ENCODE measurements at regions not wholly inside any gene's neighbourhood (a gene's known extent, or its start where the extent isn't known, plus 50 kb on each side); places are given as distances from the start of the nearest gene placed in this dataset.

DNA sequence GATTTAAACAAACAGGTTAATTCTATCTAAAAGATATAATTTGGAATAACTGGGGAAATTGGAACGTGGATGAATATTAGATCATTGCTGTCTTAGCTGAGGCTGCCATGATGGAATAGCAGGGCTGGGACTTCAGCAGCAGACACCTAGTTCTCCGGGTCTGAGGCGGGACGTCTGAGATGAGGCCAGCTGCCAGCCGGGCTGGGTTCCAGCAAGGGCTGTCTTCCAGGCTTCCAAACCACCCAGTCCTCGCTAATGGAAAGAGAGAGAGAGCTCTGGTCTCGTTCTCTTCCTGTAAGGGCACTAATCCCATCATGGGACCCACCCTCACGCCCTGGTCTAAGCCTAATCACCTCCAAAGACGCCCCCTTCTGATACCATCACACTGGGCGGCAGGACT is 85.7 kb downstream of the ADRA2C start:
- no peaks in the 10 kb centered on the region for H3K9me3 ChIP-seq (ENCODE audit: low read length)
- H3K36me3 ChIP-seq (ENCODE audit: insufficient read depth, low read length) = no peaks in the 10 kb centered on the region
- H2AFZ ChIP-seq (ENCODE audit: low read depth, low read length) = no peak overlapping the region
- H3K4me3 ChIP-seq (ENCODE audit: low read length) = no peak overlapping the region
- H3K27me3 ChIP-seq (ENCODE audit: insufficient read depth, low read length) = peaks cover 13% of the 10 kb centered on the region
- H3K4me1 ChIP-seq (ENCODE audit: insufficient read depth, low read length) = no peaks in the 10 kb centered on the region

DNA sequence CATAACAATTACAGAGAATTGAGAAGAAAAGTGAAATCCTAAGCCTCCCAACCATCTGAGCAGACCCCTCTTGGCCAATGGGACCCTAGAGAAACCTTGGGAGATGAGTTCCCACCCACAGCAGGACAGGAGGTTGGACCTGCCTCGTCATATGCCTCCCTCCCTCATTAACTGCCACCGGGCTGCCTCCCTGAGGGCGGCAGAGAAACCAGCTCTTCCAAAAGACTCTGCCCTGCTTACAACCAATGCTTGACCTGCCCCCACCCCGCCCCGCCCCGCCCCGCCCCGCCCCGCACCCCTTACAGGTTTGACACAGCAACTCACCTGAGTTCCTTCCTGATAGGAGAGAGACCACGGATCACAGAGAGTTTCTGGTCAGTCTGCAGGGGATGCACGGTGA is 86.1 kb downstream of the ADRA2C start:
- Histone ChIP-seq H3K9me3 (ENCODE audit: low read length) (no peaks in the 10 kb centered on the region), H3K27me3 (ENCODE audit: insufficient read depth, low read length) (peaks cover 13% of the 10 kb centered on the region), H3K4me3 (ENCODE audit: low read length) (no peak overlapping the region), H3K4me1 (ENCODE audit: insufficient read depth, low read length) (no peaks in the 10 kb centered on the region), H2AFZ (ENCODE audit: low read depth, low read length) (no peak overlapping the region), H3K36me3 (ENCODE audit: insufficient read depth, low read length) (no peaks in the 10 kb centered on the region)

DNA sequence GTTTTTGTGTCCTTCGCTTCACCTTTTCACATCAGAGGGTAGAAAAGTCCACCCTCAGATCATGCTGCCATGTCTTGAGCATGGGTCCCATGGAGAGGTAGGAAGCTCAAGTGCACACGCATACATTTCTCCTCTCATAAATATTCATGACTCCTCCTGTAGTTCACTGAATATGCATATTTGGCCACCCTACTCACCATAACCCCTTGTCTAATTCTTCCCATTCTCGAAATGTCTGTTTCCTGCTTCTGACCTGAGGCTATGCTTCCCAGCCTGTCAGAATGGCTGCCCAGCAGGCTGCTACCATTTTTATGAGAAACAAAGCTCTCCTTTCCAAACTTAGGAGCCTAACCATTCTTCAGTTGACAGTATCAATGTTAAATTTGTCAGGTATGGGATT is 86.5 kb downstream of the ADRA2C start:
- no peaks in the 10 kb centered on the region for H3K36me3 ChIP-seq (ENCODE audit: insufficient read depth, low read length)
- no peak overlapping the region for H3K4me3 ChIP-seq (ENCODE audit: low read length)
- H3K27me3 ChIP-seq (ENCODE audit: insufficient read depth, low read length) = peaks cover 13% of the 10 kb centered on the region
- H2AFZ ChIP-seq (ENCODE audit: low read depth, low read length) = no peak overlapping the region
- H3K9me3 ChIP-seq (ENCODE audit: low read length) = no peaks in the 10 kb centered on the region
- H3K4me1 ChIP-seq (ENCODE audit: insufficient read depth, low read length) = no peaks in the 10 kb centered on the region

DNA sequence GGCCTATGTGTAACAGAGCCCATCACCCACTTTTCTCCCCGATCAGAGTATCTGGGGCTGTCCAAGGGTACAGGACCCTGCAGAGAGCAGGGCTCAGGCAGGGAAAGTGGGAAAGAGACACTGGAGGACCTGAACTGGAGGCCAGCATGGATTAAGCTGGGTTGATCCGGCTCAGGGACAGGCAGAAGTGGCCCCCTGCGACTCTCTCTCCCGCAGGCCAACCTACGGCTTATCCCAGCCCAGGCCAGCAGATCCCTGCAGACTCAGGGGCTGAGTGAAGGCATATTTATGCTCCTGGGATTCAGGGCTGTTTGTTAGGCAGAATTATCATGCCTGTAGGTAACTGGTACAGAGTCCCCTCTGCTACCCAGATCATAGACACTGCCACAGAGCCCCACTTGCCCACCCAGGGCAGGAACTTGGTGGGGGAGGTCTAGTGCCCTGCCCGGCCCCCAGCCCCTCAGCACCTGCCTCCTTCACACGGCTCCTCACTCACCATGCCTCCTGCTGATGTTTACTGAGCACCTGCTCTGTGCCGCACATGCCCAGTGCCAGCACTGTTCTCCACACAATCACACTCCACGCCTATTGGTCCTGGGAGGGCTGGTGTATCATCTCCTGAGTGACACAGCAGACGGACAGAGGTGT is 87.3 kb downstream of the ADRA2C start:
- peaks cover 13% of the 10 kb centered on the region for H3K27me3 ChIP-seq (ENCODE audit: insufficient read depth, low read length)
- H3K4me3 ChIP-seq (ENCODE audit: low read length) = no peak overlapping the region
- no peak overlapping the region for H2AFZ ChIP-seq (ENCODE audit: low read depth, low read length)
- H3K9me3 ChIP-seq (ENCODE audit: low read length) = no peaks in the 10 kb centered on the region
- H3K36me3 ChIP-seq (ENCODE audit: insufficient read depth, low read length) = no peaks in the 10 kb centered on the region
- H3K4me1 ChIP-seq (ENCODE audit: insufficient read depth, low read length) = no peaks in the 10 kb centered on the region

DNA sequence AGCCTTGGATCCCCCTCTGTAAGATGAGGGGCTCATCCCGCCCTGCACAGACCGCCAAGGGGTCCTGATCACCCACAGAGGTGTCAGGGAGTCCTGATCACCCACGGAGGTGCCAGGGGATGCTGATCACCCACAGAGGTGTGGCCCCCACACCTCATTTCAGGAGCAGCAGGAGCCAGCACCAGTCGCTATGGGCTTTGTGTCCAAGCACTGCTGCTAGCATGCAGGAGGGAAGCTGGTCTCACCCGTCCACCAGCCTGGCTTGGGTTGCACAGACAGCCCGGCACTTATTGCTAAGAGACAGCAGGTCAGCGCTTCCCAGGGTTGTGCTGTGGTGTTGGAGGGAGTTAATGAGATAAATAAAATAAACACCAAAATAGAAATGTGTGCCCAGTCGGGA is 88.5 kb downstream of the ADRA2C start:
- H3K9me3 ChIP-seq (ENCODE audit: low read length) = no peaks in the 10 kb centered on the region
- H3K4me1 ChIP-seq (ENCODE audit: insufficient read depth, low read length) = no peaks in the 10 kb centered on the region
- H3K27me3 ChIP-seq (ENCODE audit: insufficient read depth, low read length) = peaks cover 13% of the 10 kb centered on the region
- no peak overlapping the region for H3K4me3 ChIP-seq (ENCODE audit: low read length)
- H3K36me3 ChIP-seq (ENCODE audit: insufficient read depth, low read length) = no peaks in the 10 kb centered on the region
- H2AFZ ChIP-seq (ENCODE audit: low read depth, low read length) = no peak overlapping the region

DNA sequence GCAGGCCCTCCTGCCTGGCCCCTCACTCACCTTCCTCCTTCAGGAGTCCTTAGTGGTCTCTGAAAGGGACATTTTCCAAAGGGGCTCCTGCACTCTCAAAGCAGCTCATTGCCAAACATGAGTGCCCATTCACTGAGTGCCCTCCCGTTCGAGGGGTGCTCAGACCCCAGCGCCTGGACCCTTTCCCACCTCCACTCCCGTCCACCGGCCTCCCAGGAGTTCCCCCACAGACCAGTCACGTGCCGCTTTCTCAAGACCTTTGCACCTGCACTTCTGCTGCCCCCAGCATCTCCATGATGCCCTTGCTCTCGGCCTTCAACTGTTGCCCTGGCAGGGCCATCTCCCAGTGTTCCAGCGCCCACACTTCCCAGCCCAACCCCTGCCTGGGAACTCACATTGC is 89.5 kb downstream of the ADRA2C start:
- Histone ChIP-seq H3K9me3 (ENCODE audit: low read length) (no peaks in the 10 kb centered on the region), H3K4me3 (ENCODE audit: low read length) (no peak overlapping the region), H3K36me3 (ENCODE audit: insufficient read depth, low read length) (no peaks in the 10 kb centered on the region), H3K27me3 (ENCODE audit: insufficient read depth, low read length) (peaks cover 13% of the 10 kb centered on the region), H3K4me1 (ENCODE audit: insufficient read depth, low read length) (no peaks in the 10 kb centered on the region), H2AFZ (ENCODE audit: low read depth, low read length) (no peak overlapping the region)

DNA sequence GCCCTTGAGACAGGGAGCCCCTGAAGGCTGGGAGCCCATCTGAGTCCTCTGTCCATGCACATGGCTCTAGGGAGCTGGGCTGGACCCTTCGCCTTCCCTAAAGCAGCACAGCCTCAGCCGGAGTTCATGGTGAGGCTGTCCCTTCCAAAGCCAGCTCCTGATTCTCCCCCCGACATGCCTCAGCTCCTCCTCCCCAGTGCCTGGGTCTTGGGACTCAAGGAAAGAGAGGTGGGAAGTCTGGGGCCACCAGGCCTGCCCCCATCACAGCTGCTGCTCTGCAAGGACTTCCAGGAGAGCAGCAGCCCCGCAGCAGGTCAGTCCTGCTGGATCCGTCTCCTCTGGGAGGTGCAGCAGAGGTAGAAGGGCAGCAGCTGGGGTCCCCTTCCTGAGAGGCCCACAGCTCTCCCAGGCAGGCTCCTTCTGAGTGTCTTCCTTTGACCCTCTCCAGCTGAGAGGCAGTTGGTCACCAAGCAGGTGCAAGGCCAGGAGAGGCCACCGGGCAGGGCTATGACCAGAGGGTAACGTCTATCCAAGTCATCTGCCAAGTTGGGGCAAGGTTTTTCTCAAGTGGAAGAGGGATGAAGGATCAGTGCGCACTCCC is 90.5 kb downstream of the ADRA2C start:
- Histone ChIP-seq H3K4me1 (ENCODE audit: insufficient read depth, low read length) (no peaks in the 10 kb centered on the region), H2AFZ (ENCODE audit: low read depth, low read length) (no peak overlapping the region), H3K36me3 (ENCODE audit: insufficient read depth, low read length) (no peaks in the 10 kb centered on the region), H3K27me3 (ENCODE audit: insufficient read depth, low read length) (peaks cover 22% of the 10 kb centered on the region), H3K4me3 (ENCODE audit: low read length) (no peak overlapping the region), H3K9me3 (ENCODE audit: low read length) (no peaks in the 10 kb centered on the region)

DNA sequence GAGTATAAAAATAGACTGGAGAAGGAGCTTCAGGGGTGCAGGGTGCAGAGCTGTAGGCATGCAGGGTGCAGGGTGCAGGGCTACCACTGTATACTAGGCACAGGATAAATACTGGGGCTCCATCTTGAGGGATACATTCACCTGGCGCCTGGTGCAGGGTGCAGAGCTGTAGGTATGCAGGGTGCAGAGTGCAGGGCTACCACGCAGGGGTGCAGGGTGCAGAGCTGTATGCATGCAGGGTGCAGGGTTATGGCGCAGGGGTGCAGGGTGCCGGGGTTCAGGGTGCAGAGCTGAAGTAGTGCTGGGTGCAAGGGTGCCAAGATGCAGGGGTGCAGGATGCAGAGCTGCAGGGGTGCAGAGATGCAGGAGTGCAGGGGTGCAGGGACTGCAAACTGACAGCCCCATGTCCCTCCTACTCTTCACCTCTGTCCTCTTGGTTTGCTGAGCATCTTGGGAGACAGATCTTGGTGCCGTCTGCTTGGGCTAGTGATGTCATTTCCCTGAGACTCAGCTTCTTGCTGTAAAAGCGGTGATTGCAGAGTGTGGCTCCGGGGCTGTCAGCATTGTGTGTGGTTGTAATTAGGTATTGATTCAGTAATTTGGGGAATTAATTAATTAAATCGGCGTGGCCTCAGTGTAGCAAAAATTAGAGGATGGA is 91.2 kb downstream of the ADRA2C start:
- Histone ChIP-seq H3K36me3 (ENCODE audit: insufficient read depth, low read length) (no peaks in the 10 kb centered on the region), H3K9me3 (ENCODE audit: low read length) (no peaks in the 10 kb centered on the region), H2AFZ (ENCODE audit: low read depth, low read length) (no peak overlapping the region), H3K4me1 (ENCODE audit: insufficient read depth, low read length) (no peaks in the 10 kb centered on the region), H3K27me3 (ENCODE audit: insufficient read depth, low read length) (peaks cover 27% of the 10 kb centered on the region), H3K4me3 (ENCODE audit: low read length) (no peak overlapping the region)

DNA sequence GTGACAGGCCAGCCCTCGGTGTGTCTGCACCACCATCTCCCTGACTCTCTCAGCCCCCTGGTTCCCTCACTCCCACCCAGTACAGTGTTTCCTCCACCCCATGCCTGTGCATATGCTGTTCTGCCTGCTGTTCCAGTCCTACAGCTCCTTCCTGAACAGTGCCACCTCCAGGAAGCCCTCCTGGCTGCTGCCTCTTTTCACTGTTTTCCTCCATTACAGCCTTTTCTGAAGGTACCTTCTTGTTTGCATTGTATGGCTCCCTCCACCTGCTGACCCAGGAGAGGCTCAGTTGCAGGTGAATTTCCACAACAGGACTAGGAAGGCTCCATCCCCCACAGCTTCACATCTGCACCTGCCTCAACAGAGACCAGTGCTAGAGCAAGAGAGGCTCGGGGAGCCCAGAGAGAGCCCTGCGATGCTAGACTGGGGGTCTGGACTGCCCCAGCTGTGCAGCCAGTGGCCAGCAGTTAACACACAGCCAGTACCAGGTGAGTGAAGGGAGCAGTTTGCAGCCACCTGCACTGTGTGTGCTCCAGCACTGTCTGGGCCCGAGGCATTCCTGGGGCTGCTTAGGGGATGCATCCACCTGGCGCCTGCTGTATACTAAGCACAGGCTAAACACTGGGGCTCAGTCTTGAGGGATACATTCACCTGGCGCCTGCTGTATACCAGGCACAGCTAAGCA is 92.0 kb downstream of the ADRA2C start:
- Histone ChIP-seq H3K4me3 (ENCODE audit: low read length) (no peak overlapping the region), H2AFZ (ENCODE audit: low read depth, low read length) (no peak overlapping the region), H3K9me3 (ENCODE audit: low read length) (no peaks in the 10 kb centered on the region), H3K36me3 (ENCODE audit: insufficient read depth, low read length) (no peaks in the 10 kb centered on the region), H3K4me1 (ENCODE audit: insufficient read depth, low read length) (no peaks in the 10 kb centered on the region), H3K27me3 (ENCODE audit: insufficient read depth, low read length) (peaks cover 33% of the 10 kb centered on the region)

DNA sequence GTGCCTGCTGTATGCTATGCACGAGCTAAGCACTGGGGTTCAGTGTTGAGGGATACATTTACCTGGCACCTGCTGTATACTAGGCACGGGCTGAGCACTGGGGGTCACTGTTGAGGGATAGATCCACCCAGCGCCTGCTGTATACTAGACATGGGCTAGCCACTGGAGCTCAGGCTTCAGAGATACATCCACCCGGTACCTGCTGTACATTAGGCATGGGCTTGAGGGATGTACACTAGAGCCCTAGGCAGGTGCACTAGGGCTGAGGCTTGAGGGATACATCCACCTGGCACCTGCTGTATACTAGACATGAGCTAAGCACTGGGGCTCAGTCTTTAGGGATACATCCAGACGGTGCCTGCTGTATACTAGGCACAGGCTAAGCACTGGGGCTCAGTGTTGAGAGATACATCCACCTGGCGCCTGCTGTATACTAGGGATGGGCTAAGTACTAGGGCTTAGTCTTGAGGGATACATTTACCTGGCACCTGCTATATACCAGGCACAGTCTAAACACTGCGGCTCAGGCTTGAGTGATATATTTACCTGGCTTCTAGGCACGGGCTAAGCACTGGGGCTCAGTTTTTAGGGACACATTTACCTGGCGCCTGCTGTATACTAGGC is 92.7 kb downstream of the ADRA2C start:
- H3K36me3 ChIP-seq (ENCODE audit: insufficient read depth, low read length) = no peaks in the 10 kb centered on the region
- no peak overlapping the region for H2AFZ ChIP-seq (ENCODE audit: low read depth, low read length)
- H3K27me3 ChIP-seq (ENCODE audit: insufficient read depth, low read length) = peaks cover 35% of the 10 kb centered on the region
- H3K4me3 ChIP-seq (ENCODE audit: low read length) = no peak overlapping the region
- no peaks in the 10 kb centered on the region for H3K9me3 ChIP-seq (ENCODE audit: low read length)
- no peaks in the 10 kb centered on the region for H3K4me1 ChIP-seq (ENCODE audit: insufficient read depth, low read length)

DNA sequence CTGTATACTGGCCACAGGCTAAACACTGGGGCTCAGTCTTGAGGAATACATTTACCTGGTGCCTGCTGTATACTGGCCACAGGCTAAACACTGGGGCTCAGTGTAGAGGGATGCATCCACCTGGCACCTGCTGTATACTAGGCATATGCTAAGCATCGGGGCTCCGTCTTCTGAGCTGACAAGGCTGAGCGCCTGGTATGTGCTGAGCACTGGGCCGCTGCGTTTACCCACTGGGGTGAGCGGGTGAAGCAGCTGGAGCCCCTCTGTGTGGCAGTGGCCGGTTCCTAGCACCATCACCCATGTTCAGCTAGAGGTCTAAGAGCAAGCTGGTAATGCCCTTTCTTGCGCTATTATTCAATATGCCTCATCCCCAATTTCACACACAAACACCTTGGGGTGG is 93.4 kb downstream of the ADRA2C start:
- Histone ChIP-seq H3K9me3 (ENCODE audit: low read length) (no peaks in the 10 kb centered on the region), H2AFZ (ENCODE audit: low read depth, low read length) (no peak overlapping the region), H3K4me1 (ENCODE audit: insufficient read depth, low read length) (no peaks in the 10 kb centered on the region), H3K27me3 (ENCODE audit: insufficient read depth, low read length) (peaks cover 33% of the 10 kb centered on the region), H3K36me3 (ENCODE audit: insufficient read depth, low read length) (no peaks in the 10 kb centered on the region), H3K4me3 (ENCODE audit: low read length) (no peak overlapping the region)

DNA sequence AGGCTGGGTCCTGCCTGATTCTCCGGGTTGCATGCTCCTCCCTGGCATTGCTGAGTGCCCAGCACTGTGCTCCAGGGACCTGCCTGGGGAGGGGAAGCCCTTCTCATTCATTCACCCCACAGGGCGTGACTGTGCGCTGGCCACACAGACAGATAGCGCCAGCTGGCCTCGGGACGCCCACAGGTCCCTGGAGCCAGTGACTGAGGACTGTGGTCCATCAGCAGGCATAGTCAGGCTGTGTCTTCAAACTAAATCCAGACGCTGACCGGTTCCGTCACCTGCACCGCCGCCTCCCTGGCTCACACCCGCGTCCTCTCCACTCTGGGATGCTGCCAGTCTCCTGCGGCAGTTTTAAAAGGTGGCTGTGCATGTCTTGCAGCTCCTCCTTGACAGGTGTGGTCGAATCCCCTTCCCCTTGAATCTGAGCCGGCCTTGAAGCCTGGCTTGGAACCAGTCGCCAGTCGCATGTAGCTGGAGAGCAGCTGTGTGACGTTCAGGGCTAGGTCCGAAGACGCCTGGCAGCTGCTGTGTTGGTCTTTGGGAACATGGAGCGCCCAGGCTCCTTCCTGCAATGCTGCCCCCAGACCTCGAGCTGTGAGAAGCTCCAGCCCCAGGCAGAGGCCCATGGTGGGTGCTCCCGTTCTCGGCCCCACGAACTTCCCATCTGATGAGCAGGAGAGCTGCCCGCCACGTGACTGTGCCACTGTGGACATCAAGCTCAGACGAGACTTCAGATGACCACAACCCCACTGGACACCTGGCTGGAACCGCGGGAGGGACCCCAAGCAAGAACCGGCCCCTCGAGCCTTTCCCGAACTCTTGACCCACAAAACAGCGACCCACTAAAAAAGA is 94.1 kb downstream of the ADRA2C start:
- Histone ChIP-seq H3K4me1 (ENCODE audit: insufficient read depth, low read length) (no peaks in the 10 kb centered on the region), H3K36me3 (ENCODE audit: insufficient read depth, low read length) (no peaks in the 10 kb centered on the region), H3K4me3 (ENCODE audit: low read length) (no peak overlapping the region), H3K27me3 (ENCODE audit: insufficient read depth, low read length) (peaks cover 28% of the 10 kb centered on the region), H2AFZ (ENCODE audit: low read depth, low read length) (no peak overlapping the region), H3K9me3 (ENCODE audit: low read length) (no peaks in the 10 kb centered on the region)
